B cell (primary cell): ENCODE measurements at regions not wholly inside any gene's neighbourhood (a gene's known extent, or its start where the extent isn't known, plus 50 kb on each side); places are given as distances from the start of the nearest gene placed in this dataset.

ENCODE experiments used
- CTCF ChIP-seq: fragments of 200-600 bp; IDR thresholded peaks from one replicate; pipeline ENCODE4 v1.8.0; 2022; ENCODE audit warnings: antibody characterized with exemption, mild to moderate bottlenecking
- EZH2 ChIP-seq: IDR thresholded peaks from 2 replicates; pipeline ENCODE4 v1.6.1; 2012; ENCODE audit warnings: borderline replicate concordance, low read depth, mild to moderate bottlenecking, moderate library complexity, low read length; ENCODE audit not compliant: insufficient read depth, poor library complexity, severe bottlenecking

DNA sequence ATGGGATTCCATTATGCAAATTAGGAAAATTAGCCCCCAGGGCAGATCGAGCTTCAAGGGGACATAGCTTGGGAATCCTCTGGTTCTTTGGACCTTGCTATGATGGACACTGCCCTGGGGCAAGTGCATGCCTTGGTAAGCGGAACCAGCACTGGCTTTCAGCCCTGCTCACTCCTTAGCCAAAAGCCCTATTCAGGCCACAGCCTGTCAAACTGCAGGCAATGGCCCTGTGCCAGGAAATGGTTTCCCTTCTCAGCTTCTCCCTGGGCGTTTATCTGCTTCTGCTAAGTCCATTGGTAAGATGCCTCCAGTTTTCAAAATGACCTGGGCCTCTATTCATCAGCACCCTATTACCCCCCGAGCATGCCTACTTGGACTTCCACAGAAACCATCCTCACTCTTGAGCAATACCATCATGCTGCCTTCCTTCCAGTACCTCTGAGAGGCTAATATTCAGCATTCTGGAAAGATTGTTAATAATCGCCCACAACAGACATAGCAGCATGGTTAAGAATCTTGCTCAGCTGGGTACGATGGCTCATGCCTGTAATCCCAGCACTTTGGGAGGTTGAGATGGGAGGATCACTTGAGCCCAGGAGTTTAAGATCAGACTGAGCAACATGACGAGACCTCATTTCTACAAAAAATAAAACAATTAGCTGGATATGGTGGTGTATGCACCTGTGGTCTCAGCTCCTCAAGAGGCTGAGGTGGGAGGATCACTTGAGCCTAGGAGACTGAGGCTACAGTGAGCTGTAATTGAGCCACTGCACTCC, 918.6 kb upstream of the AUTS2 start:
- TF ChIP-seq CTCF (no peak), EZH2 (no peak)
